CD4-positive, alpha-beta T cell treated with Interleukin-17A for 4 hours (primary cell): ENCODE measurements at regions not wholly inside any gene's neighbourhood (a gene's known extent, or its start where the extent isn't known, plus 50 kb on each side); places are given as distances from the start of the nearest gene placed in this dataset.

Experiments
- DNase-seq: peaks from one replicate; pipeline ENCODE4 v3.0.0-alpha.2; 2020; ENCODE audit warnings: mixed read lengths

- no peak for DNase-seq
Measured at GRCh38 chr18:57991552-57991951, 52.5 kb upstream of the NEDD4L start.

GRCh38 chr18:57989536-57989935 lies 54.5 kb upstream of the NEDD4L start:
- DNase-seq: no peak

GRCh38 chr18:57984490-57985115 lies 59.4 kb upstream of the NEDD4L start:
- DNase-seq: no peak

- no peak for DNase-seq
Measured at GRCh38 chr18:57983965-57984364, 60.1 kb upstream of the NEDD4L start.

GRCh38 chr18:57983472-57983871 lies 60.6 kb upstream of the NEDD4L start:
- DNase-seq: no peak

GRCh38 chr18:57982372-57983021 lies 61.5 kb upstream of the NEDD4L start:
- no peak for DNase-seq

GRCh38 chr18:57981308-57982028 lies 62.6 kb upstream of the NEDD4L start:
- no peak for DNase-seq

GRCh38 chr18:57980573-57981307 lies 63.3 kb upstream of the NEDD4L start:
- no peak for DNase-seq

GRCh38 chr18:57976230-57976773 lies 67.7 kb upstream of the NEDD4L start:
- DNase-seq: no peak

GRCh38 chr18:57975805-57976204 lies 68.2 kb upstream of the NEDD4L start:
- DNase-seq: no peak

GRCh38 chr18:57974585-57975265 lies 69.3 kb upstream of the NEDD4L start:
- no peak for DNase-seq

GRCh38 chr18:57973889-57974288 lies 70.1 kb upstream of the NEDD4L start:
- DNase-seq: no peak

- no peak for DNase-seq
Measured at GRCh38 chr18:57970356-57971095, 73.5 kb upstream of the NEDD4L start.

- no peak for DNase-seq
Measured at GRCh38 chr18:57969824-57970223, 74.2 kb upstream of the NEDD4L start.

GRCh38 chr18:57965246-57965645 lies 78.8 kb upstream of the NEDD4L start:
- no peak for DNase-seq

GRCh38 chr18:57961876-57962505 lies 82.0 kb upstream of the NEDD4L start:
- no peak for DNase-seq

- DNase-seq: no peak
Measured at GRCh38 chr18:57961411-57961810, 82.6 kb upstream of the NEDD4L start.

GRCh38 chr18:57959278-57959677 lies 84.7 kb upstream of the NEDD4L start:
- no peak for DNase-seq

GRCh38 chr18:57957210-57957609 lies 86.8 kb upstream of the NEDD4L start:
- DNase-seq: no peak

GRCh38 chr18:57956491-57956890 lies 87.5 kb upstream of the NEDD4L start:
- no peak for DNase-seq

GRCh38 chr18:57954935-57955334 lies 89.1 kb upstream of the NEDD4L start:
- DNase-seq: no peak
